OCI-LY1 (cell line): ENCODE measurements at regions not wholly inside any gene's neighbourhood (a gene's known extent, or its start where the extent isn't known, plus 50 kb on each side); places are given as distances from the start of the nearest gene placed in this dataset.

Experiments used
- H2AFZ ChIP-seq: fragments of 200-600 bp; sonication (generic), shearing (Covaris generic); 2 replicates; pipeline ENCODE4 v1.6.0; 2014; ENCODE audit warnings: antibody characterized with exemption, mild to moderate bottlenecking, low read length
- H3F3A ChIP-seq: fragments of 200-600 bp; sonication (generic), shearing (Covaris generic); 2 replicates; pipeline ENCODE4 v1.6.0; 2014; ENCODE audit warnings: mild to moderate bottlenecking, antibody characterized with exemption, low read length, moderate library complexity; ENCODE audit not compliant: insufficient read depth
- H3K27ac ChIP-seq: fragments of 200-600 bp; sonication (generic); 2 replicates; pipeline ENCODE4 v1.5.1; 2014; ENCODE audit warnings: low read length, mixed run types, mild to moderate bottlenecking, low read depth; ENCODE audit not compliant: poor library complexity, severe bottlenecking
- H3K27me3 ChIP-seq: fragments of 200-600 bp; sonication (generic); 2 replicates; pipeline ENCODE4 v1.6.0; 2014; ENCODE audit warnings: antibody characterized with exemption, mild to moderate bottlenecking, low read length, moderate library complexity; ENCODE audit not compliant: insufficient read depth
- H3K36me3 ChIP-seq: fragments of 200-600 bp; sonication (generic); 2 replicates; pipeline ENCODE4 v1.6.1; 2014; ENCODE audit warnings: mild to moderate bottlenecking, antibody characterized with exemption, low read length, moderate library complexity, mixed read lengths; ENCODE audit not compliant: insufficient read depth
- H3K4me1 ChIP-seq: fragments of 200-600 bp; sonication (generic); 2 replicates; pipeline ENCODE4 v1.5.1; 2014; ENCODE audit warnings: mild to moderate bottlenecking, low read length, moderate library complexity; ENCODE audit not compliant: insufficient read depth, severe bottlenecking
- H3K4me2 ChIP-seq: fragments of 200-600 bp; sonication (generic), shearing (Covaris generic); 2 replicates; pipeline ENCODE4 v1.6.1; 2014; ENCODE audit warnings: low read length
- H3K4me3 ChIP-seq: fragments of 200-600 bp; sonication (generic); 2 replicates; pipeline ENCODE4 v1.5.1; 2014; ENCODE audit warnings: low read length, low read depth, mild to moderate bottlenecking, mixed read lengths; ENCODE audit not compliant: poor library complexity, severe bottlenecking
- H3K79me2 ChIP-seq: fragments of 200-600 bp; shearing (Covaris generic); 2 replicates; pipeline ENCODE4 v1.6.1; 2016; ENCODE audit warnings: mixed run types, low read length, mixed read lengths; ENCODE audit not compliant: insufficient read depth
- H3K9ac ChIP-seq: fragments of 200-600 bp; sonication (generic), shearing (Covaris generic); 2 replicates; pipeline ENCODE4 v1.6.1; 2014; ENCODE audit warnings: mild to moderate bottlenecking, low read length, mixed read lengths
- H3K9me2 ChIP-seq: fragments of 200-600 bp; sonication (generic), shearing (Covaris generic); 2 replicates; pipeline ENCODE4 v1.6.1; 2014; ENCODE audit warnings: low read depth, mild to moderate bottlenecking, low read length, mixed read lengths
- H3K9me3 ChIP-seq: fragments of 200-600 bp; shearing (Covaris generic); 2 replicates; pipeline ENCODE4 v1.6.1; 2014; ENCODE audit warnings: low read length, mixed read lengths
- H4K20me1 ChIP-seq: fragments of 200-600 bp; sonication (generic), shearing (Covaris generic); 2 replicates; pipeline ENCODE4 v1.6.0; 2016; ENCODE audit warnings: mild to moderate bottlenecking, low read length; ENCODE audit not compliant: insufficient read depth
- EZH2 ChIP-seq: fragments of 200-600 bp; sonication (generic), shearing (Covaris generic); IDR thresholded peaks from 2 replicates; pipeline ENCODE4 v1.8.0; 2017; ENCODE audit warnings: borderline replicate concordance, mixed run types, mild to moderate bottlenecking, antibody characterized with exemption, low read length, moderate library complexity, mixed read lengths
- TF ChIP-seq, protein P1 (sequence below): fragments of 200-600 bp; sonication (generic), shearing (Covaris generic); IDR thresholded peaks from 2 replicates; pipeline ENCODE4 v1.5.1; 2017; ENCODE audit warnings: mild to moderate bottlenecking, antibody characterized with exemption, low read length, moderate library complexity, mixed read lengths

DNA sequence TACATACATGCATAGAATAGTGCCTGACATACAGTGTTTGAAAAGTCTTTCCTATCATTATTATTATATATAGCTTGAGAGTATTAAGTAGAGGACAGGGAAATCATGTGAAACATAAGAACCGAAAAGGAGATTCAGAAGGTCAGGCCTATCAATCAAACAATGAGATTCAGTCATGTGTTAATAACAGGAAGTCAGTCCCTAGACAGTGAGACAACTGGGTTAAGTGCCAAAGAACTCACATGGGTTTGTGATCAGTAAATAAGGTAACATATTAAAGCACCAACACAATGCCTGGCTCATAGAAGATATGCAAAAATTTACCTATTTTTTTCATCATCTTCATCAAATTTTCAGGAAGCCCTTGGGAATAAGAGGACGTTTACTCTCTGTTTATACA lies 174.3 kb upstream of the FAT3 start:
- H3F3A ChIP-seq, result no peaks in the 10 kb centered on the region
- H3K4me1 ChIP-seq, result no peaks in the 10 kb centered on the region
- H2AFZ ChIP-seq, result no peak overlapping the region
- no peaks in the 10 kb centered on the region for H3K9me2 ChIP-seq
- H3K27ac ChIP-seq, result no peak overlapping the region
- no peaks in the 10 kb centered on the region for H3K9me3 ChIP-seq
- H3K4me2 ChIP-seq, result no peak overlapping the region
- no peaks in the 10 kb centered on the region for H3K27me3 ChIP-seq
- H3K4me3 ChIP-seq, result no peak overlapping the region
- no peaks in the 10 kb centered on the region for H4K20me1 ChIP-seq
- TF ChIP-seq EZH2, result no peak
- TF ChIP-seq, protein P1, sequence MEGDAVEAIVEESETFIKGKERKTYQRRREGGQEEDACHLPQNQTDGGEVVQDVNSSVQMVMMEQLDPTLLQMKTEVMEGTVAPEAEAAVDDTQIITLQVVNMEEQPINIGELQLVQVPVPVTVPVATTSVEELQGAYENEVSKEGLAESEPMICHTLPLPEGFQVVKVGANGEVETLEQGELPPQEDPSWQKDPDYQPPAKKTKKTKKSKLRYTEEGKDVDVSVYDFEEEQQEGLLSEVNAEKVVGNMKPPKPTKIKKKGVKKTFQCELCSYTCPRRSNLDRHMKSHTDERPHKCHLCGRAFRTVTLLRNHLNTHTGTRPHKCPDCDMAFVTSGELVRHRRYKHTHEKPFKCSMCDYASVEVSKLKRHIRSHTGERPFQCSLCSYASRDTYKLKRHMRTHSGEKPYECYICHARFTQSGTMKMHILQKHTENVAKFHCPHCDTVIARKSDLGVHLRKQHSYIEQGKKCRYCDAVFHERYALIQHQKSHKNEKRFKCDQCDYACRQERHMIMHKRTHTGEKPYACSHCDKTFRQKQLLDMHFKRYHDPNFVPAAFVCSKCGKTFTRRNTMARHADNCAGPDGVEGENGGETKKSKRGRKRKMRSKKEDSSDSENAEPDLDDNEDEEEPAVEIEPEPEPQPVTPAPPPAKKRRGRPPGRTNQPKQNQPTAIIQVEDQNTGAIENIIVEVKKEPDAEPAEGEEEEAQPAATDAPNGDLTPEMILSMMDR, result no peak
- H3K79me2 ChIP-seq, result no peaks in the 10 kb centered on the region
- H3K36me3 ChIP-seq, result no peaks in the 10 kb centered on the region
- no peak overlapping the region for H3K9ac ChIP-seq

DNA sequence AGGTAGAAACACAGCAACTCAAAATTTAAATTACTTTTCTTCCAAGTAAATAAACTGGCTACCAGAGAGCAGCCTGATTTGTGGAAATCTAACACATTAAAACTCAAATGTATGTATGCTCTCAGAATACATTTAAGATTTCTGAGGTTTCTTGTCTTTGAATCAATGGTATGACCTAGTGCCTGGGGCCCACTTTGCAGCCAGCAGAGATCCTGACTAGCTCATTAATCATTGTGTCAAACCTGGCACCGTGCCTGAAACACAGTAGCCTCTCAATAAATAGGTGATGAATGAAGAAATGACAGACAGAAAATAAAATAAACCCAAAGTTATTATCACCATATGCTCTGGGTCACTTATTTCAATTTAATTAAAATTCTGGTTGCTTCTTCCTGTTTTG lies 176.2 kb upstream of the FAT3 start:
- Histone ChIP-seq H3K9me2 (no peaks in the 10 kb centered on the region), H3K27me3 (no peaks in the 10 kb centered on the region), H3K79me2 (no peaks in the 10 kb centered on the region), H3F3A (no peaks in the 10 kb centered on the region), H2AFZ (no peak overlapping the region), H3K4me2 (no peak overlapping the region), H3K9ac (no peak overlapping the region), H3K9me3 (no peaks in the 10 kb centered on the region), H3K27ac (no peak overlapping the region), H3K36me3 (no peaks in the 10 kb centered on the region), H4K20me1 (no peaks in the 10 kb centered on the region), H3K4me1 (no peaks in the 10 kb centered on the region), H3K4me3 (no peak overlapping the region)
- TF ChIP-seq, protein P1, result no peak
- TF ChIP-seq EZH2, result no peak

DNA sequence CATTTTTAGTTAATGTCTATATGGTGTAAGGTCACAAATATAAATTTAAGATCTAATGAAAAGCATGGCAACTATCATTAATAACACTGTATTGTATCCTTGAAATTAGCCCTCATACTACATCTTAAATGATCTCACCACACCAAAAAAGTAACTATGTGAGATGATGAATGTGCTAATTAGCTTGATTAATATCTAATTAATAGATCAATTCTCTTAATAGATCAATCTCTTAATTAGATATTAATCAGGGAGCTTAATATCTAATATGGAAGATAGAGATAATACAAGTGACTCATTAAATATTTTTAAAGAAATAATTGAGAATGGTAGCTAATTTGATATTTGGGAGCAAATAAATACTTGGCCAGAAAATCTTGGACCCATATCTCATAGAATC lies 178.5 kb upstream of the FAT3 start:
- no peaks in the 10 kb centered on the region for H3K4me1 ChIP-seq
- TF ChIP-seq EZH2, result no peak
- TF ChIP-seq, protein P1, result no peak

More for the DNA sequence above, 178.5 kb upstream of the FAT3 start:
- Histone ChIP-seq H3K27me3 (no peaks in the 10 kb centered on the region), H3K4me2 (no peak overlapping the region), H3K9ac (no peak overlapping the region), H3K27ac (no peak overlapping the region), H3K79me2 (no peaks in the 10 kb centered on the region), H3K36me3 (no peaks in the 10 kb centered on the region), H3K9me2 (no peaks in the 10 kb centered on the region), H4K20me1 (no peaks in the 10 kb centered on the region), H3K4me3 (no peak overlapping the region), H2AFZ (no peak overlapping the region), H3F3A (no peaks in the 10 kb centered on the region), H3K9me3 (no peaks in the 10 kb centered on the region)
